ENCODE measurements at regions not wholly inside any gene's neighbourhood (a gene's known extent, or its start where the extent isn't known, plus 50 kb on each side); places are given as distances from the start of the nearest gene placed in this dataset.

GRCh38 chr7:85897967-85898366 lies 711.1 kb upstream of the SEMA3D start:
- TF ChIP-seq SMC3 (conservative IDR thresholded peaks at IDR 0.05; ENCODE audit: poor library complexity) (no peak), EZH2 (IDR thresholded peaks at IDR 0.05; ENCODE audit: borderline replicate concordance, insufficient read depth, low read length, poor library complexity, severe bottlenecking) (no peak), CTCF (IDR thresholded peaks at IDR 0.05; ENCODE audit: poor library complexity, severe bottlenecking) (no peak), RAD21 (conservative IDR thresholded peaks at IDR 0.05) (no peak)
